ENCODE measurements at regions not wholly inside any gene's neighbourhood (a gene's known extent, or its start where the extent isn't known, plus 50 kb on each side); places are given as distances from the start of the nearest gene placed in this dataset.
"Not testable (repeated sequence)": the region's sequence is repeated elsewhere in the genome, so short reads cannot be mapped to it uniquely, and the experiment has no call there.

DNA sequence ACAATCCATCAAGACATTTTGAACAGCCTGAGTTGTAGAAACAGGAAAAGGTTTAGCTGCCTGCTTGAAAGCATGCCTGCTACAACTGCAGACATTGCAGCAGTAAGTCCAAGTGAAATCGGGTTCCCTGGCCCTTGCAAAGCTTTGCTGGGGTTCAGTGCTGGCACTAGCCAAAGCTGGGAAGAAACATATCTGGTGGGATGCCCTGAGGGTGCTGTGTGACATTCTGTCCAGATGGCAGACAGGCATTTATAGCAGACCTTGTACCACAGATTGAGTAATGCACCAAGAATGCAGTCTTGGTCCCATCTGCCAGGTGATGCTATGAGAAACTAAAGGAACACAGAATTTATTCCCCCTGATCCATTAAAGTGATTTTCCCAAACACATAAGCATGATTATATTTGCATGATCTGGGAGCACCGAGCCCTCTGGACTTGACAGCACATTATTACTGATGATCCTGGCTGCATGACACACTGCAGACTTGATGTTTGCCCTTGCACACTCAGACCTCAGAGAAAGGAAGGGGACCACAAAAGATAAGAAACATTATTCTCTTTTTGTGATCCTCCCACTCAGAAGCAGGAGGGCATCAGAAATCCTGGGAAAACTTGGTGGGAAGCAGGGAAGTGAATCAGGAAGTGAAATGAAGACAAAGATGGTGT lies 223.7 kb upstream of the FAM78B start:
- DNase-seq (ENCODE audit: low read depth in 2 of 3, low spot score in 1 of 3): no peak

DNA sequence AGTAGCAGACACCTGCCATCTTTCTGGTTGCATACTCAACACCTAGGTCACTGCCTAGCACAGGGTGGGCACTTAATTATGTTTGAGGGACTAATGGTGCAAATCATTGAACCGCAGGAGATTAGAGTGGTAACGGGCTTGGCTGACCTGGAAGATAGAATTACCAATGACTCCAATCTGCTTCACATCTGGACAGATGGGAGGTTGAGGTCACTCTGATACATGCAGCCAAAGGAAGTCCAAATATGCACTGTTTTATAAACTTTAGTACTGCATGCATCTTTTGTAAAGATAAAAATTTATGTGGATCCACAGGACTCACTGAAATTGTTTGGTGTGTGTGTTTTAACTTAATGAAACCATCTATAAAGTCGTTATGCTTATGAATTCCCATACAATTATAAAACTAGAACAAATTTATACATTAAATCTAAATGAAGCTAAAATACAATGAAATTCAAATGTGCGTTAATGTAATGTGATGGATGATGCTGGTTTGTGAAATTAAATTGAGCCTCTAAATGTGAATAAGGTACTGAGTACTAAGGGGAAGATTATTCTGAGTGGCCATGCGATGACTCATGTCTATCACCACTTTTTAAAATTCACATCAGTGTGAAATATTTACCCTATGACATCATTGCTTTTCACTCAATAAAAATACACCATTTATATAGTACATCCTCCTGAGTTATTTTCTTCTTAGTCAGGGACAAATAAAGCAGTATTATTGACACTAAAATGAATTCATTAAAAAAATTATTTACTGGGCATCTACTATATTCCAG lies 224.7 kb upstream of the FAM78B start:
- no peak for DNase-seq (ENCODE audit: low read depth in 2 of 3, low spot score in 1 of 3)

DNA sequence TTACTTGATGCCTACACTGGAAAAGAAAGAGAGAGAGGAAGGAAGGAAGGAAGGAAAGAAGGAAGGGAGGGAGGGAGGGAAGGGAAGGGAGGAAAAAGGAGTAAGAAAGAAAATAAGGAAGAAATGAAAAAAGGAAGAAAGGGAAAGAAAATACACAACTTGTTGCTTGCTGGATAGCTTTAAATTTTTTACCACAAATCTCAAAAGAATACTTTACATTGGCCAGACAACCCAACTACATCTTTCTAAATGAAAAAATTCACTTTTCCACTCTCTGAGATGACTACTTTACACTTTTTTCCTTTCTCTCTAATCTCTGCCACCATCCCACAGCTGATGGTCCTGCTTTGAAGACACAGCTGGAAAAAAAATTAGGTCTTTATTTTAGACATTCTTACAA lies 228.9 kb upstream of the FAM78B start:
- no peak for DNase-seq (ENCODE audit: low read depth in 2 of 3, low spot score in 1 of 3)

DNA sequence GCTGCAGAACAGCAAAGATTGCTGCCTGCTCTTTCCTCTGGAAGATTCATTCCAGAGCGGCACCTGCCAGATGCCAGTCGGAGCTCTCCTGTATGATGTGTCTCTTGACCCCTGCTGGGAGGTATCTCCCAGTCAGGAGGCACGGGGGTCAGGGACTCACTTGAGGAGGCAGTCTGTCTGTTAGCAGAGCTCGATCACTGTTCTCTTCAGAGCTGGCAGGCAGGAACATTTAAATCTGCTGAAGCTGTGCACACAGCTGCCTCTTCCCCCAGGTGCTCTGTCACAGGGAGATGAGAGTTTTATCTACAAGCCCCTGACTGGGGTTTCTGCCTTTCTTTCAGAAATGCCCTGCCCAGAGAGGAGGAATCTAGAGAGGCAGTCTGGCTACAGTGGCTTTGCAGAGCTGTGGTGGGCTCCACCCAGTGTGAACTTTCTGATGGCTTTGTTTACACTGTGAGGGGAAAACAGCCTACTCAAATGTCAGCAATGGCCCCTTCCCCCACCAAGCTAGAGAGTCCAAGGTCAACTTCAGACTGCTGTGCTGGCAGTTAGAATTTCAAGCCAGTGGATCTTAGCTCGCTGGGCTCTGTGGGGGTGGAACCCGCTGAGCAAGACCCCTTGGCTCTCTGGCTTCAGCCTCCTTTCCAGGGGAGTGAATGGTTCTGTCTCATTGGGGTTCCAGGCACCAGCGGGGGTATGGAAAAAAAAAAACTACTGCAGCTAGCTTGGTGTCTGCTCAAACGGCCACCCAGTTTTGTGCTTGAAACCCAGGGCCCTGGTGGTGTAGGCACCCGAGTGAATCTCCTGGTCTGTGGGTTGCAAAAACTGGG lies 242.7 kb upstream of the FAM78B start:
- DNase-seq (ENCODE audit: low read depth in 2 of 3, low spot score in 1 of 3): not testable (repeated sequence)

DNA sequence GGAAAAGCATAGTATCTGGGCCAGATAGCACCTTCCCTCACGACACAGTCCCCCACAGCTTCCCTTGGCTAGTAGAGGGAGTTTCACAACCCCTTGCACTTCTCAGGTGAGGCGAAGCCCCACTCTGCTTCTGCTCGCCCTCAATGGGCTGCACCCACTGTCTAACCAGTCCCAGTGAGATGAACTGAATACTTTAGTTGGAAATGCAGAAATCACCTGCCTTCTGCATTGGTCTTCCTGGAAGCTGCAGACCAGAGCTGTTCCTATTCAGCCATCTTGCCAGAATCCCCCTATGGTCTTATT lies 243.2 kb upstream of the FAM78B start:
- no peak for DNase-seq (ENCODE audit: low read depth in 2 of 3, low spot score in 1 of 3)

DNA sequence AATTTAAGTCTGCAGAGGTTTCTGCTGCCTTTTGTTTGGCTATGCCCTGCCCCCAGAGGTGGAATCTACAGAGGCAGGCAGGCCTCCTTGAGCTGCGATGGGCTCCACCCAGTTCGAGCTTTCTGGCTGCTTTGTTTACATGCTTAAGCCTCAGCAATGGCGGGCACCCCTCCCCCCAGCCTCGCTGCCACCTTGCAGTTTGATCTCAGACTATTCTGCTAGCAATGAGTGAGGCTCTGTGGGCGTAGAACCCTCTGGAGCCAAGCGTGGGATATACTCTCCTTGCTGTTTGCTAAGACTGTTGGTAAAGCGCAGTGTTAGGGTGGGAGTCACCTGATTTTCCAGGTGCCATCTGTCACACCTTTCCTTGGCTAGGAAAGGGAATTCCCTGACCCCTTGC lies 250.0 kb upstream of the FAM78B start:
- not testable (repeated sequence) for DNase-seq (ENCODE audit: low read depth in 2 of 3, low spot score in 1 of 3)

DNA sequence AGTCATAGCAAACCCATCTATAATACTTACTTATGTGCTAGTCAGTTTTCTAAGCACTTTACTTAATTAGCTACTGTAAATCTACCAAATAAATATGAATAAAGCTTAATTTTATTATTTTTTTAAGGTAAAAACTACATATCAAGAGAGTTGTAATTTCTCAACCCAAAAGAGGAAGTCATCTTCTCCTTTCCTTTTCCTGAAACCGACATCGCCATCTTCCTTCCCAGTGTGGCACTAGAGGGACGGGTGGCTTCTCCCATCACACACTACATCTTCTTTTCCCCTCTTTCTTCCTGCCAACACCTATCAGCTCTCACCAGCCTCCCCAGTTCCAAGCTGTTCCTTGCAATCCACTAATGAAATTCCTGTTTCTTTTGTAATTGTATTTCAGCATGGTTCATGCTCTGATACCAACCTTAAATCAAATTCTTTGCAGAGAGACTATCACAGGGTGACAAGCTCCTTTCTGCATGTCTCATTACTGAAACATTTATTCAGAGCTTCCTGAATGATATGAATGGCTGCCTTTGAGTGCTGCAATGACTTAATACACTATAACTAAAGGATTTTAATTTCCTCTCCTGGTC lies 251.6 kb upstream of the FAM78B start:
- DNase-seq (ENCODE audit: low read depth in 2 of 3, low spot score in 1 of 3): no peak

DNA sequence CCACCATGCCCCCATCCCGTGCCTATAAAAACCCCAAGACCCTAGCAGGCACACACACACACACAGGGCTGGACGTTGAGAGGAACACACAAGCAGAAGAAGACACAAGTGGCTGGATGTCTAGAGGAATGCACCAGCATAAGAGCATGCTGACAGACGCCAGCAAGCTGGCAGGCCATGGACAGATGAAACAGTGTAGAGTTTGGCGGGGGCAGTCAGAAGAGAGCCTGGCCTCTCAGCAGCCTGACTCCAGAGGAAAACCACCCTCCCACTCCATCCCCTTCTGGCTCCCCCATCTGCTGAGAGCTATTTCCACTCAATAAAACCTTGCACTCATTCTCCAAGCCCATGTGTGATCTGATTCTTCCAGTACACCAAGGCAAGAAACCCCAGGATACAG lies 255.8 kb upstream of the FAM78B start:
- not testable (repeated sequence) for DNase-seq (ENCODE audit: low read depth in 2 of 3, low spot score in 1 of 3)

DNA sequence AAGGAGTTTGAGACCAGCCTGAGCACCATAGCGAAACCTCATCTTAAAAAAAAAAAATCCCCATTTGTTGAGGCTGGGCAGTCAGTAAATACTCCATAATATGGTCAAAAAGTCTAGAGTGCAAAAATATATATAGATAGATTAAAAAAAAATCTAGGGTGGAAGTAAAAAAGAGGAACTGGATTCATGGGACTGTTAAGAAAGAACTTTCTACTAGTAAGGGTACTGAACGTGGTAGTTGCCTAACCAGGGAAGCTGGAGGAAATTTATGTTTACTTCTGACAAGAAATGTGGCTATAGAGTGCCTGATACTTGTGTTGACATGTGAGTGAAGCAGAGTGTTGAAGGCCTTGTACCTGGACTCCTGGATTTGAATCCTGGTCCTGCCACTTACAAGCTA lies 265.9 kb upstream of the FAM78B start:
- no peak for DNase-seq (ENCODE audit: low read depth in 2 of 3, low spot score in 1 of 3)

DNA sequence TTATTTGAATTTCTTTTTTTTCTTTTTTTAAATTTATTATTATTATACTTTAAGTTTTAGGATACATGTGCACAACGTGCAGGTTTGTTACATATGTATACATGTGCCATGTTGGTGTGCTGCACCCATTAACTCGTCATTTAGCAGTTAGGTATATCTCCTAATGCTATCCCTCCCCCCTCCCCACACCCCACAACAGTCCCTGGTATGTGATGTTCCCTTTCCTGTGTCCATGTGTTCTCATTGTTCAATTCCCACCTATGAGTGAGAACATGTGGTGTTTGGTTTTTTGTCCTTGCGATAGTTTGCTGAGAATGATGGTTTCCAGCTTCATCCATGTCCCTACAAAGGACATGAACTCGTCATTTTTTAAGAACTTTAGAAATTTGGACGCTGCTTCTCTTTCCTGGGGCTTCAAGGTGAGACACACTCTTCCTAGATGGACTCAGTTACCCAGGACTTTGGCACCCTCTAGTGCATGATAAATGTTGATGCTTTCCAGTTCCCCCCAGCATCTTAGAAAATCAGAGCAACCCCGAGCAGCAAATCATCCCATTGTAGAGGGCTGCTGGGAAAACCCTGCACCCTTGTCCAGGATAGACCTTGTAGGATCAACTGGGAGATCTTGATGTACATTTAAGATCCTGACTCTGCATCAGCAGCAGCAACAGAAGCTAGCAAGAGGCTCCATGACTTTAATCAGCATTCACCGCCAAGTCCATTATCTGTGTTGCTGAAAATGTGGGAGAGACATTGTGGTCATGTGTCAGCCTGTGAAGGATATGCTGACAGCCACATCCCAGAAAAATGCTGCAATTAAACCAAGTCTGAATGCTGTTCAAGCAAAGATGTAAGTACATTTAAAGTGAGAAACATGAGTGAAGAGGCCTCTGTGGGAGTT lies 266.9 kb upstream of the FAM78B start:
- DNase-seq (ENCODE audit: low read depth in 2 of 3, low spot score in 1 of 3): not testable (repeated sequence)

DNA sequence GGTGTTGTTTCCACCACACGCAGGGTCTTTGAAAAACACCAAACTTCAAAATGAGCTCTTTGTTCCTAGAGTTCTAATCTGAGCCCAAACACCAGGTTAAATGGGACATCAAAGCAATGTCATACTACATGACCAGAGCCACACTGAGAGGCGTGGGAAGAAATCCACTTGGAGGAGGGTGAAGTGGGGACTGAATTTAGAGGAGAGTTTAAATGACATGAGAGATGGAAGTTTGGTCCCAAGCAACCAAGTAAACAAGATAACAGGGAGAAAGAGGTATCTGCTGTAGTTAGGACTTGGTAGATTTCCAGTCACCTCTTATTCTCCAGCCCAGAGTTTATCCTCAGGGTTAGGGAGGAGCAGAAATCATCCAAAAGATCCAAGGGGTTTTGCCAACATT lies 290.9 kb upstream of the FAM78B start:
- no peak for DNase-seq (ENCODE audit: low read depth in 2 of 3, low spot score in 1 of 3)

DNA sequence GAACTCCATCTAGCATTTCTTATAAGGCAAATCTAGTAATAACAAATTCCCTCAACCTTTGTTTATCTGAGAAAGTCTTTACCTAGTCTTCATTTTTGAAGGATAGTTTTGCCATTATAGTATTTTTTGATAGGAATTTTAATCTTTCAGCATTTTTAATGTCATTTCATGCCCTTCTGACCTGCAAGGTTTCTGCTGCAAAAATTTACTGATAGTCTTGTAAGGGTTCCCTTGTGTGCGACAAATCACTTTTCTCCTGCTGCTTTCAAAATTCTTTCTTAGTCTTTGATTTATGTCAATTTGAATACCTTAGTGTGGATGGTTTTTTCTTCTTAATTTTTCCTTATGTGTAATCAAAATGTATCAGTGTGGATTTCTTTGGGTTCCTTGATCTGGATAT lies 297.5 kb upstream of the FAM78B start:
- no peak for DNase-seq (ENCODE audit: low read depth in 2 of 3, low spot score in 1 of 3)

DNA sequence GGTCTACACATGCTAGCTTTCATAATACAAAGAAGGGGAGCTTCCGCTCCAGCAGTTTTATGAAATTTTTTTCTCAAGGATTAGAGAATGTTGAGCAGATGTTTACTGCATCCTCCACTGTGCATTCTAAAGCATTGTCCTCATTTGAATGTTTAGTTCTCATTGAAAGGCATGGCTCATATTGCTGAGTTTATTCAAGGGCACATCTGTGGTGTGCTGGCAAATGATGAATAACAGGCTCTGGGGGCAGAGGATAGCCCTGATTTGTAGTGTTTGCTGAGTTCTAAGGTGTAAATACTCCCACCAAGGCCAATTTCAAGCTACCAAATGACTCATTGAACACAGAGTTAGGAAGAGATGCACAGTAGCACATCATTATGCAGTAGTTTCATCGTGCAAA lies 303.2 kb upstream of the FAM78B start:
- no peak for DNase-seq (ENCODE audit: low read depth in 2 of 3, low spot score in 1 of 3)

DNA sequence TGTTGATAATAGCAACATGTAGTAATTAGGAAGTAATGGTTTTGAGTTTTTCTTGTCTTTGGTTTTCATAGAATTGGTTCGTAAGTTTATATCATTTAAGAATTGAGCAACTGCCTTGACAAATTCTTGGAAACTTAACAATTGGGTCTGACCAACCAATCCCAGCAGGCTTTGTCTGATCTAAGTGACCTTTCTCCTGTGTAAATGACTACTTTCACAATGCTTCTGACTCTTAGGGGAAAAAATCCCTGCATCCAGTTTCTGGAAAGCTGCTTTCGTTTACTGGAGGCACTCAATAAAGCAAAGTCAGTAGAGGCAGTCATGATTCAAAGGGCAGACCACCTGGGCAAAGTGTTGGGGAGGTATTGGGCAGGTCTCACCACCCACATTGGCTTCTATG lies 303.6 kb upstream of the FAM78B start:
- DNase-seq (ENCODE audit: low read depth in 2 of 3, low spot score in 1 of 3): no peak

DNA sequence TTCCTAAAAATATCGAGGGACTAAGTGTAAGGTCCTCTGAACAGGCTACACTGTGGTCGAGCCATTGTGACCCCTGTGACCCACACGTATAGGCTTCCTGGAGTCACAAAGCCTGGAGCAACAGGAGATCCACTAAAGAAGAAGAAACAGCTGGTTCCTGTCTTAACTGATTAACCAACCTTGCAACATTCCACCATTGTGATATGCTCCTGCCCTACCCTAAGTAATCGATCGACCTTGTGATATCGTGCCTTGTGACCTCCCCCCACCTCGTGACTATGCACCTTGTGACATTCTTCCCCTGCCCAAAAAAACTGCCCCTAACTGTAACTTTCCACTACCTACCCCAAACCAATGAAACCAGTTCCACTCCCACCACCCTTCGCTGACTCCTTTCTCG lies 304.6 kb upstream of the FAM78B start:
- DNase-seq (ENCODE audit: low read depth in 2 of 3, low spot score in 1 of 3): no peak

DNA sequence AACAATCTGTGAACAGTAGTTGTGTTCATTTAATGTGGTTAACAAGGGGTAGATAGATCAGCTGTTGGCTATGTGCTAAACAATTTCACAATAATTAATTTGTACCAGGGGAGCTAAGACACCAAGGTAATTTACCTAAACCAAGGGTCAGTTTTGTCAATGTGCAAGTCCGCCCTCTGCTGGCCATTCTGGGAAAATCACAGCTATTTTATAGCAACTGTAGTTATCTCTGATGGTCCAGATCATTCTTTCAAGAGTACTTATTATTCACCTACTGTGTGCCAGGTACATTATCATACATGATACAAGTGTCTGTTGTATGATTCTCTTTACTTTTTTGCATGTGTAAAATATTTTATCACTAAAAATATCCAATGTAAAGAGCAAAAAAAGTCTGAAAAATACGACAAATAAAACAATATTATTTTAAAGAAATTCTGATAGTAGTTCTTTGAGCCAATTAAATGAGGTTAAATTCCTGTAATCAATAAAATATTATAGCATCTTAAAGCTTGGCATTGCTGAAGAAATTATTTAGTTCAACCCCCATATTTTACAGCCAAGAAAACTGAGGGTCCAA lies 312.3 kb upstream of the FAM78B start:
- DNase-seq (ENCODE audit: low read depth in 2 of 3, low spot score in 1 of 3): peak; percentile 14 to 31 (median 19)

DNA sequence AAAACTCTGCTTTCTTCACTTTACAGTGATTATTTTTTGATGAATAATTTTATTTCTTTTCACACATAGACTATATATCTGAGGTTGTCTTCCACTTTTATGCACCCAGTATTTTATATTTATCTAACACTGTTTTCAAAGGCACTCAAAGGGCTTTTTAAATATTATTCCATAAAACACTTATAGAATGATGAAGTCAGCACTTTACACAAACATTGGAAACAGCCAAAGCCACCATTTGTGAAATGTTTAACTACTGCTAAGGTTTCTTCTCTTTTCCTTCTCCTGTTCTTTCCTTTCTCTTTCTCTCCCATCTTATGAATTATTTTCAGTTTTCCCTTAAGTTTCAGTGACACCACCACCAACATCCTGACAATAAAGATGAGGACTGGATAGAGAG lies 317.7 kb upstream of the FAM78B start:
- DNase-seq (ENCODE audit: low read depth in 2 of 3, low spot score in 1 of 3): no peak

DNA sequence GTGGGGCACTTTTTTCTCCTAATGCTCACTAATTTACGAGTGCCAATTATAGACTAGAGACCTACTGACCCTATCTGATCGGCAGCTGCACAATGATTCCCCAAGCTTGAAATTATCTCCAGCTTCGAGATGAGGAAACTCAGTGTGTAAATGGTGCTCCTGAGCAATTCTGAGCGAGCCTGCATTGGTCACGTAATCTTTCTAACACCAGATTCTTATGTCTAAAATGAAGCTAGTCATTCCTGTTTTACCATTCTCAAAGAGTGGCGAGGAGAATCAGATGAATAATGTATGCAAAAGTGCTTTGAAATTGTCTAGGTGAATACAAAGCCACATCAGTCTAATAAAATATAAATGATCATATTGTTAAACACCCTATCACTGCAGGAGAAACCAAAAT lies 318.1 kb upstream of the FAM78B start:
- DNase-seq (ENCODE audit: low read depth in 2 of 3, low spot score in 1 of 3): no peak

DNA sequence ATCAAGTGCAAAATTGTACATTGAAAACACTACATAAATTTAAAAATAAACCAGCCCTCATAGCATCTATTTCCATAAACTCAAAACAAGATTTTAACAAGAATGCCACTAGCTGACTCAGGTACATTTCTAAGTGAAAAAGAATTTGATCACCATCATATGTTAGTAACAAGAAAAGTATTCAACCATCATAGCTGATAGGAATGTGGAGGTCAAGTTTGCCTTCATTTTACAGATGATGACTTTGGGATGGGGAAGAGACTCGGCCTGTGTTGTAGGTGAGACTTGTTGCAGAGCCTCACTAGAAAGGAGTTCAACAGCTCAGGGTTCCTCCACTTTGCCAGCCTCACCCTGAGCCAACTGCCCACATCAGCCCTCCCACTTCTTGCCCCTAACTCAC lies 318.8 kb upstream of the FAM78B start:
- DNase-seq (ENCODE audit: low read depth in 2 of 3, low spot score in 1 of 3): no peak

DNA sequence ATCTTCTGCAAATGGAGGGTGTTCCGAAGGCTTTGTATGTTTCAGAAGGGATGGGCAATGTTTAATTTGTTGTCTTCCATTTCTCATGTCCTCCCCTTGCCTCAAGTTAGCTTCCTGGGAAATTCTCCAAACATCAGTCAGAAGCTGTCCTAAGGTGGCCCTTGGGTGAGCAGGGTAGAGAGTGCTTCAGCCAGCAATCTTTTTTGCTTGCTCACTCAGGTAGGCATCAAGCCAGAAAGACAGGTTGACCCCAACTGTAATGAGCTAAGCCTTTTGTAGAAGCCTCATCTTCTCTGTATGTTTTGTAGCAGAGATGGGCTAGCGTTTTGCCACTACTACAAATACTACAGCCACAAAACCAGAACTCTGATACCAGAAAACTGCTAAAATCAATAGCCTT lies 321.5 kb upstream of the FAM78B start:
- no peak for DNase-seq (ENCODE audit: low read depth in 2 of 3, low spot score in 1 of 3)

DNA sequence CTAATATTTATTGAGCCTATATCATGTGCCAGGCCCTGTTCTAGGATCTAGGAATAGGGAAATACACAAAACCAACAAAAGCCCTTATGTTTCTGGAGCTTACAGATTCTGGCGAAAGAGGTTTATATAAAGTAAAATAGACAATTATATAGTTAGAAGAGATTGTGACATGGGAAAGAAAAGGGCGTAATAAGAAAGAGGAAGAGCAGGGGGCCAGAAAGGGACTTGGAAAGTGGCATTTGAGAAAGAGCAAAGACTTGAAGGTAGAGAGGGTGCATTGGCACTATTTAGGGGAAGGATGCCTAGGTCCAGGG lies 322.5 kb upstream of the FAM78B start:
- no peak for DNase-seq (ENCODE audit: low read depth in 2 of 3, low spot score in 1 of 3)
